ENCODE measurements at regions not wholly inside any gene's neighbourhood (a gene's known extent, or its start where the extent isn't known, plus 50 kb on each side); places are given as distances from the start of the nearest gene placed in this dataset.

DNA sequence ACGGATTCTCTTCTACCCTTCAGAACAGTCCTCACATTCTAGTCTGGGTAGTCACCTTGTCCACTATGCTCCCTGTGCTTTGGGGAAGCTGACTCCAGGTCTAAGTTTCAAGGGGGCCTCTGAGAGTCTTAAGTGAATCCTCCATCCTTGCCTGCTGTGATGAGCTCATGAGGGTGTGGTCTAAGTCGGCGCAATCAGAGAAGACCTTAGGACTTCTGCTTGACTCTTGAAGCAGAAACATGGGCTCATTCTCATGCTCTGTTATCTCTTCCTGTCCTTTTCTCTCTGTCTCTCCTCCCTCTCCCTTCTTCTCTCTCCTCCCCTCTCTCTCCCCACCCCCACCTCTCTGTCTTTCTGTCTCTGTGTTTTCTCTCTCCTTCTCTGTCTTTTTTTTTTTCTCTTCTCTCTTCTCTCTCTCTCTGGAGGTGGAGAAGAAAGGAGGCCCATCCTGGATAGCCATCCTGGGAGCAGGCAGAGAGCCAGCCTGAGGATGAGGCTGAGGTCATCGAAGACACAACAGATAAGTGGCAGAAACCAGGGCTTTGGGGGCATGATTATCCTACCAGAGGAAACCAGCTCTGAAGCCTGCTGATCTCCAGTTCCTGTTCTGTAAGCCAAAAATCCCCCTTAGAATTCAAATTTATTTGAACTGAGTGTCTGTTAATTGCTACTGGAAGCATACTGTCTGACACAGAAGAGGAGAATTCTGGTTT is 245.6 kb downstream of the SIPA1L2 start:
- TF ChIP-seq, protein P1, sequence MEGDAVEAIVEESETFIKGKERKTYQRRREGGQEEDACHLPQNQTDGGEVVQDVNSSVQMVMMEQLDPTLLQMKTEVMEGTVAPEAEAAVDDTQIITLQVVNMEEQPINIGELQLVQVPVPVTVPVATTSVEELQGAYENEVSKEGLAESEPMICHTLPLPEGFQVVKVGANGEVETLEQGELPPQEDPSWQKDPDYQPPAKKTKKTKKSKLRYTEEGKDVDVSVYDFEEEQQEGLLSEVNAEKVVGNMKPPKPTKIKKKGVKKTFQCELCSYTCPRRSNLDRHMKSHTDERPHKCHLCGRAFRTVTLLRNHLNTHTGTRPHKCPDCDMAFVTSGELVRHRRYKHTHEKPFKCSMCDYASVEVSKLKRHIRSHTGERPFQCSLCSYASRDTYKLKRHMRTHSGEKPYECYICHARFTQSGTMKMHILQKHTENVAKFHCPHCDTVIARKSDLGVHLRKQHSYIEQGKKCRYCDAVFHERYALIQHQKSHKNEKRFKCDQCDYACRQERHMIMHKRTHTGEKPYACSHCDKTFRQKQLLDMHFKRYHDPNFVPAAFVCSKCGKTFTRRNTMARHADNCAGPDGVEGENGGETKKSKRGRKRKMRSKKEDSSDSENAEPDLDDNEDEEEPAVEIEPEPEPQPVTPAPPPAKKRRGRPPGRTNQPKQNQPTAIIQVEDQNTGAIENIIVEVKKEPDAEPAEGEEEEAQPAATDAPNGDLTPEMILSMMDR (conservative IDR thresholded peaks at IDR 0.05; ENCODE audit: low read depth, low read length): no peak
- TF ChIP-seq EZH2 (IDR thresholded peaks at IDR 0.05; ENCODE audit: low read length, unreplicated experiment) (no peak), EZH2phosphoT487 (IDR thresholded peaks at IDR 0.05; ENCODE audit: borderline replicate concordance, low read length) (no peak)

Data from PC-3 (cell line).